DOHH2 (cell line): ENCODE measurements at regions not wholly inside any gene's neighbourhood (a gene's known extent, or its start where the extent isn't known, plus 50 kb on each side); places are given as distances from the start of the nearest gene placed in this dataset.

ENCODE experiments used
- CTCF ChIP-seq: fragments of 200-600 bp; sonication (generic); IDR thresholded peaks from one replicate; pipeline ENCODE4 v1.5.1; 2014; ENCODE audit warnings: antibody characterized with exemption, mild to moderate bottlenecking, low read depth, low read length; ENCODE audit not compliant: poor library complexity, severe bottlenecking
- EZH2phosphoT487 ChIP-seq: fragments of 200-600 bp; sonication (generic); IDR thresholded peaks from 2 replicates; pipeline ENCODE4 v1.6.1; 2017; ENCODE audit warnings: borderline replicate concordance, mild to moderate bottlenecking, antibody characterized with exemption, low read length, moderate library complexity, mixed read lengths

GRCh38 chr9:89695441-89695891 is 90.7 kb downstream of the GADD45G start:
- no peak for TF ChIP-seq CTCF
- TF ChIP-seq EZH2phosphoT487, result no peak
